HEK293 (cell line): ENCODE measurements at regions not wholly inside any gene's neighbourhood (a gene's known extent, or its start where the extent isn't known, plus 50 kb on each side); places are given as distances from the start of the nearest gene placed in this dataset.

Experiments
- CTCF ChIA-PET: fragments of 350-600 bp; formaldehyde crosslinking; extraction: SDS; loops from one replicate; lab custom pipeline; 2021; ENCODE audit warnings: antibody characterized with exemption; lab: Yijun Ruan, JAX
- POLR2A ChIA-PET: fragments of 300-600 bp; formaldehyde crosslinking; extraction: SDS; loops from one replicate; lab custom pipeline; 2020; ENCODE audit warnings: antibody characterized with exemption, inconsistent platforms; lab: Yijun Ruan, JAX
- H3K27ac ChIP-seq: fragments of 200-500 bp; sonication (Bioruptor generic); 2 replicates; pipeline ENCODE4 v1.5.1; 2014; ENCODE audit warnings: low read depth, low read length, control low read depth, inconsistent platforms; ENCODE audit errors: extremely low read depth
- H3K36me3 ChIP-seq, 2 experiments: fragments of 200-500 bp in 1 of 2; sonication (Bioruptor generic) in 1 of 2; 1 replicate in 1 of 2; 2 replicates in 1 of 2; pipeline ENCODE4 v1.5.1; 2014 to 2017; ENCODE audit warnings: inconsistent platforms in 2 of 2, low read length in 2 of 2; ENCODE audit not compliant: control insufficient read depth in 2 of 2, insufficient read depth in 1 of 2
- H3K4me1 ChIP-seq: fragments of 200-500 bp; sonication (Bioruptor generic); 2 replicates; pipeline ENCODE4 v1.5.1; 2014; ENCODE audit warnings: mild to moderate bottlenecking, low read length, inconsistent platforms; ENCODE audit not compliant: control insufficient read depth, insufficient read depth
- H3K4me3 ChIP-seq: 2 replicates; pipeline ENCODE4 v1.5.1; 2011; ENCODE audit warnings: low read depth, mild to moderate bottlenecking, control low read depth, low read length, moderate library complexity
- H3K9me3 ChIP-seq: fragments of 200-500 bp; sonication (Bioruptor generic); 2 replicates; pipeline ENCODE4 v1.5.1; 2014; ENCODE audit warnings: low read depth, low read length, inconsistent platforms; ENCODE audit not compliant: control insufficient read depth, insufficient read depth
- FEZF1 ChIP-seq: fragments of 450-650 bp; formaldehyde crosslinking; IDR thresholded peaks from 2 replicates; pipeline ENCODE4 v1.5.1; 2016; ENCODE audit warnings: missing biosample characterization, missing genetic modification characterization
- HOXA7 ChIP-seq: sonication (generic); formaldehyde crosslinking; IDR thresholded peaks from 2 replicates; pipeline ENCODE4 v1.8.1; 2022; ENCODE audit warnings: missing genetic modification reagents, borderline replicate concordance
- MEIS1 ChIP-seq: sonication (generic); formaldehyde crosslinking; IDR thresholded peaks from 2 replicates; pipeline ENCODE4 v1.8.1; 2022; ENCODE audit warnings: missing genetic modification reagents, mild to moderate bottlenecking, borderline replicate concordance
- MYNN ChIP-seq: fragments of 450-650 bp; formaldehyde crosslinking; IDR thresholded peaks from 2 replicates; pipeline ENCODE4 v1.5.1; 2016; ENCODE audit warnings: missing biosample characterization, missing genetic modification characterization, borderline replicate concordance
- RBAK ChIP-seq: fragments of 450-650 bp; formaldehyde crosslinking; IDR thresholded peaks from 2 replicates; pipeline ENCODE4 v1.5.1; 2016; ENCODE audit warnings: missing biosample characterization, missing genetic modification characterization
- SALL2 ChIP-seq: fragments of 450-650 bp; formaldehyde crosslinking; IDR thresholded peaks from 2 replicates; pipeline ENCODE4 v1.5.0; 2017; ENCODE audit warnings: missing biosample characterization, mild to moderate bottlenecking, missing genetic modification characterization, borderline replicate concordance
- SCRT2 ChIP-seq: fragments of 450-650 bp; formaldehyde crosslinking; IDR thresholded peaks from 2 replicates; pipeline ENCODE4 v1.5.1; 2016; ENCODE audit warnings: missing biosample characterization, missing genetic modification characterization
- SP7 ChIP-seq: fragments of 450-650 bp; formaldehyde crosslinking; IDR thresholded peaks from 2 replicates; pipeline ENCODE4 v1.5.1; 2016; ENCODE audit warnings: missing biosample characterization, missing genetic modification characterization
- TCF7L2 ChIP-seq: IDR thresholded peaks from 2 replicates; pipeline ENCODE4 v1.6.1; 2011; ENCODE audit warnings: low read depth, mild to moderate bottlenecking, inconsistent platforms, low read length, moderate library complexity, borderline replicate concordance
- ZFP37 ChIP-seq: fragments of 450-650 bp; formaldehyde crosslinking; IDR thresholded peaks from 2 replicates; pipeline ENCODE4 v1.5.1; 2016; ENCODE audit warnings: missing biosample characterization, missing genetic modification characterization
- ZFP69B ChIP-seq: fragments of 450-650 bp; formaldehyde crosslinking; IDR thresholded peaks from 2 replicates; pipeline ENCODE4 v1.5.1; 2016; ENCODE audit warnings: missing biosample characterization, missing genetic modification characterization
- ZNF10 ChIP-seq: fragments of 450-650 bp; formaldehyde crosslinking; IDR thresholded peaks from 2 replicates; pipeline ENCODE4 v1.5.1; 2017; ENCODE audit warnings: missing biosample characterization, missing genetic modification characterization
- ZNF114 ChIP-seq: fragments of 450-650 bp; formaldehyde crosslinking; IDR thresholded peaks from 2 replicates; pipeline ENCODE4 v1.5.0; 2017; ENCODE audit warnings: missing biosample characterization, missing genetic modification characterization
- ZNF140 ChIP-seq: fragments of 450-650 bp; formaldehyde crosslinking; IDR thresholded peaks from 2 replicates; pipeline ENCODE4 v1.5.1; 2016; ENCODE audit warnings: missing biosample characterization, missing genetic modification characterization
- ZNF394 ChIP-seq: fragments of 450-650 bp; formaldehyde crosslinking; IDR thresholded peaks from 2 replicates; pipeline ENCODE4 v1.5.1; 2016; ENCODE audit warnings: missing biosample characterization, missing genetic modification characterization, mild to moderate bottlenecking, moderate library complexity, borderline replicate concordance
- ZNF404 ChIP-seq: fragments of 450-650 bp; formaldehyde crosslinking; IDR thresholded peaks from 2 replicates; pipeline ENCODE4 v1.5.1; 2017; ENCODE audit warnings: missing biosample characterization, missing genetic modification characterization
- ZNF529 ChIP-seq: fragments of 450-650 bp; formaldehyde crosslinking; IDR thresholded peaks from 2 replicates; pipeline ENCODE4 v1.5.1; 2017; ENCODE audit warnings: missing genetic modification characterization, missing biosample characterization; ENCODE audit not compliant: insufficient replicate concordance
- ZNF530 ChIP-seq: fragments of 450-650 bp; formaldehyde crosslinking; IDR thresholded peaks from 2 replicates; pipeline ENCODE4 v1.5.1; 2016; ENCODE audit warnings: low read depth, missing biosample characterization, missing genetic modification characterization
- ZNF654 ChIP-seq: fragments of 450-650 bp; formaldehyde crosslinking; IDR thresholded peaks from 2 replicates; pipeline ENCODE4 v1.5.1; 2016; ENCODE audit warnings: low read depth, missing biosample characterization, missing genetic modification characterization
- ZNF658 ChIP-seq: fragments of 450-650 bp; formaldehyde crosslinking; IDR thresholded peaks from 2 replicates; pipeline ENCODE4; 2016; ENCODE audit warnings: missing biosample characterization, missing genetic modification characterization
- TF ChIP-seq, protein P1 (sequence below): fragments of 450-650 bp; IDR thresholded peaks from 2 replicates; pipeline ENCODE4 v1.5.1; 2018; ENCODE audit warnings: missing biosample characterization, missing genetic modification characterization
- TF ChIP-seq, protein P2 (sequence below): fragments of 450-650 bp; formaldehyde crosslinking; IDR thresholded peaks from 2 replicates; pipeline ENCODE4 v1.5.1; 2016; ENCODE audit warnings: missing biosample characterization, missing genetic modification characterization
- TF ChIP-seq, protein P3 (sequence below): fragments of 450-650 bp; formaldehyde crosslinking; IDR thresholded peaks from 2 replicates; pipeline ENCODE4 v1.5.1; 2016; ENCODE audit warnings: missing biosample characterization, missing genetic modification characterization
- TF ChIP-seq, protein P4 (sequence below): fragments of 450-650 bp; formaldehyde crosslinking; IDR thresholded peaks from 2 replicates; pipeline ENCODE4 v1.5.0; 2017; ENCODE audit warnings: missing biosample characterization, missing genetic modification characterization, borderline replicate concordance

DNA sequence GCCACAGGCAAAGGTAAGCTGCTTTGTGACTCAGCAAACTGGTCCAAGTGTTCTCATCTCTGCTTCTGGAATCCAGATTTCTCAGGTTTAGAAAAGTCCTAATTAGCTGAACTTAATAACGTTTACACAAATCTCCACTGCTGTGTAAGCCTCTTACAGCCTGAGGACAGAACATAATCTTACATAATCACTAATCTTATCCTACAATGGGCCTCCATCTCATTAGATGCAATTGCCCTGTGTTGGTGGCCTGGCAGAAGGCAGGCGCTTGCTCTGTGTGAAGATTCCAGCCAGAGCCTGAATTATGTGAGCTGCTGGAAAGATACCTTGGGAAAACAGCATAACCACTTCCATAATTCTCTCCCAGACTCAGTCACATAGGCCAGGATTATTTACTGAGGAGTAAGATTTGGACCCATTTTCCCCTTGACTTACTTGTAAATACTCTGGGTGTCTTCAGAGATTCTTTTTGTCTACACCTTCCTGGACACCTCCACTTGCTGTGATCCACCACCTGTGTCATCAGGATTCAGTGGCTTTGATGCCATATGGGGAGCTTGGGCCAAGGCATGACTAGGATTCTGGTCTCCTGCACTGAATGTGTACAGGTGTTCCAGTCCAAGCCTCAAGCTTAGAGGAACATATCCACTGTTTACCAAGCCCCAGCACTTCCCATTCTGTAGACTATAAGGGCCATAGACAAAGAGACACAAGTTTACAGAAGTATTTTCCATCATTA is 104.4 kb downstream of the C6orf118 start:
- no peaks in the 10 kb centered on the region for H3K4me1 ChIP-seq
- ChIA-PET CTCF (interaction anchor here (1.2 kb wide), 1 partner anchor 17 kb away, joined by 3 read pairs; no protein-coding TSS in a partner anchor), POLR2A (no interaction called here)
- TF ChIP-seq HOXA7 (CRISPR knock-in tag), result no peak
- H3K27ac ChIP-seq, result no peak overlapping the region
- no peaks in the 10 kb centered on the region for H3K36me3 ChIP-seq
- H3K9me3 ChIP-seq, result no peaks in the 10 kb centered on the region
- H3K4me3 ChIP-seq, result no peak overlapping the region

DNA sequence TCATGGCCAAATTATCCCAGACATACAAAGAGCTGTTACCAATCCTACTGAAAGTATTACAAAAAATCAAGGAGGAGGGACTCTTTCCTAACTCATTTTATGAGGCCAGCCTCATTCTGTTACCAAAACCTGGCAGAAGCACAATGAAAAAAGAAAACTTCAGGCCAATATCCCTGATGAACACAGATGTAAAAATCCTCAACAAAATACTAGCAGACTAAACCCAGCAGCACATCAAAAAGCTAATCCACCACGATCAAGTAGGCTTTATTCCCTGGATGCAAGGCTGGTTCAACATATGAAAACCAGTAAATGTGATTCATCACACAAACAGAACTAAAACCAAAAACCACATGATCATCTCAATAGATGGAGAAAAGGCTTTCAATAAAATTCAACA is 109.2 kb downstream of the C6orf118 start:
- no peak overlapping the region for H3K4me3 ChIP-seq
- no peaks in the 10 kb centered on the region; the same call in 1 of the 2 replicates for H3K9me3 ChIP-seq
- no peak overlapping the region for H3K27ac ChIP-seq
- POLR2A ChIA-PET, result no interaction called here
- no peaks in the 10 kb centered on the region for H3K4me1 ChIP-seq
- no peak for TF ChIP-seq MEIS1 (CRISPR knock-in tag)
- TF ChIP-seq SALL2 (tag by site-specific recombination), result no peak
- TF ChIP-seq ZNF394 (tag by site-specific recombination), result no peak
- TF ChIP-seq ZFP37 (tag by site-specific recombination), result no peak
- no peak for TF ChIP-seq SCRT2 (tag by site-specific recombination)
- TF ChIP-seq, protein P1, sequence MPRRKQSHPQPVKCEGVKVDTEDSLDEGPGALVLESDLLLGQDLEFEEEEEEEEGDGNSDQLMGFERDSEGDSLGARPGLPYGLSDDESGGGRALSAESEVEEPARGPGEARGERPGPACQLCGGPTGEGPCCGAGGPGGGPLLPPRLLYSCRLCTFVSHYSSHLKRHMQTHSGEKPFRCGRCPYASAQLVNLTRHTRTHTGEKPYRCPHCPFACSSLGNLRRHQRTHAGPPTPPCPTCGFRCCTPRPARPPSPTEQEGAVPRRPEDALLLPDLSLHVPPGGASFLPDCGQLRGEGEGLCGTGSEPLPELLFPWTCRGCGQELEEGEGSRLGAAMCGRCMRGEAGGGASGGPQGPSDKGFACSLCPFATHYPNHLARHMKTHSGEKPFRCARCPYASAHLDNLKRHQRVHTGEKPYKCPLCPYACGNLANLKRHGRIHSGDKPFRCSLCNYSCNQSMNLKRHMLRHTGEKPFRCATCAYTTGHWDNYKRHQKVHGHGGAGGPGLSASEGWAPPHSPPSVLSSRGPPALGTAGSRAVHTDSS (tag by site-specific recombination), result no peak
- TF ChIP-seq ZNF404 (tag by site-specific recombination), result no peak
- TF ChIP-seq ZFP69B (tag by site-specific recombination), result no peak
- TF ChIP-seq FEZF1, result no peak
- no peak for TF ChIP-seq ZNF10 (tag by site-specific recombination)
- TF ChIP-seq ZNF529 (tag by site-specific recombination), result no peak
- no peak for TF ChIP-seq MYNN (tag by site-specific recombination)
- no peak for TF ChIP-seq TCF7L2
- no peak for TF ChIP-seq SP7
- no peak for TF ChIP-seq ZNF140 (tag by site-specific recombination)
- no peak for TF ChIP-seq ZNF654 (tag by site-specific recombination)
- TF ChIP-seq, all 188 proteins: peak for 0
- CTCF ChIA-PET, result no interaction called here
- H3K36me3 ChIP-seq, result no peaks in the 10 kb centered on the region

DNA sequence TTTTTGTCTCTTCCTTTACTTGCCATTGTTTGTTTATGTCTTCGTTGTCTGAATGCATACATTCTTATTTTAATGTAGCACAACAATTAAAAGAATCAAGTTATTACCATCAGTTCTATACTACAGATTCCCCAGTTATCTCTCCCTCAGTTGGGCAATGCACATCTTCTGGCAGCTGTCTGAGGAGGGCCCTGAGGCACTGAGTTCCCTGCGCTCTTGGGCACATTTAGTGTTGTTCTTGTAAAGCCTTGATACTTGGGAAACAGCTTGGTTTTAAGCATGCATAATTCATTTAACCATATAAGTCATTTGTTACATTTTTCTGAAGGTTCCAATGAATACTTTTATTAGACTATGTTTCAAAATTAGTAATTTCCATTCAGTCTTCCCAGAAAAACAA is 117.9 kb downstream of the C6orf118 start:
- H3K36me3 ChIP-seq, result no peaks in the 10 kb centered on the region
- H3K27ac ChIP-seq, result no peak overlapping the region
- no peaks in the 10 kb centered on the region; the same call in 1 of the 2 replicates for H3K9me3 ChIP-seq
- H3K4me3 ChIP-seq, result no peak overlapping the region
- no peaks in the 10 kb centered on the region for H3K4me1 ChIP-seq
- CTCF ChIA-PET, result no interaction called here
- POLR2A ChIA-PET, result no interaction called here
- TF ChIP-seq, protein P2, sequence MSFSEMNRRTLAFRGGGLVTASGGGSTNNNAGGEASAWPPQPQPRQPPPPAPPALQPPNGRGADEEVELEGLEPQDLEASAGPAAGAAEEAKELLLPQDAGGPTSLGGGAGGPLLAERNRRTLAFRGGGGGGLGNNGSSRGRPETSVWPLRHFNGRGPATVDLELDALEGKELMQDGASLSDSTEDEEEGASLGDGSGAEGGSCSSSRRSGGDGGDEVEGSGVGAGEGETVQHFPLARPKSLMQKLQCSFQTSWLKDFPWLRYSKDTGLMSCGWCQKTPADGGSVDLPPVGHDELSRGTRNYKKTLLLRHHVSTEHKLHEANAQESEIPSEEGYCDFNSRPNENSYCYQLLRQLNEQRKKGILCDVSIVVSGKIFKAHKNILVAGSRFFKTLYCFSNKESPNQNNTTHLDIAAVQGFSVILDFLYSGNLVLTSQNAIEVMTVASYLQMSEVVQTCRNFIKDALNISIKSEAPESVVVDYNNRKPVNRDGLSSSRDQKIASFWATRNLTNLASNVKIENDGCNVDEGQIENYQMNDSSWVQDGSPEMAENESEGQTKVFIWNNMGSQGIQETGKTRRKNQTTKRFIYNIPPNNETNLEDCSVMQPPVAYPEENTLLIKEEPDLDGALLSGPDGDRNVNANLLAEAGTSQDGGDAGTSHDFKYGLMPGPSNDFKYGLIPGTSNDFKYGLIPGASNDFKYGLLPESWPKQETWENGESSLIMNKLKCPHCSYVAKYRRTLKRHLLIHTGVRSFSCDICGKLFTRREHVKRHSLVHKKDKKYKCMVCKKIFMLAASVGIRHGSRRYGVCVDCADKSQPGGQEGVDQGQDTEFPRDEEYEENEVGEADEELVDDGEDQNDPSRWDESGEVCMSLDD (tag by site-specific recombination), result no peak
- TF ChIP-seq, protein P3, sequence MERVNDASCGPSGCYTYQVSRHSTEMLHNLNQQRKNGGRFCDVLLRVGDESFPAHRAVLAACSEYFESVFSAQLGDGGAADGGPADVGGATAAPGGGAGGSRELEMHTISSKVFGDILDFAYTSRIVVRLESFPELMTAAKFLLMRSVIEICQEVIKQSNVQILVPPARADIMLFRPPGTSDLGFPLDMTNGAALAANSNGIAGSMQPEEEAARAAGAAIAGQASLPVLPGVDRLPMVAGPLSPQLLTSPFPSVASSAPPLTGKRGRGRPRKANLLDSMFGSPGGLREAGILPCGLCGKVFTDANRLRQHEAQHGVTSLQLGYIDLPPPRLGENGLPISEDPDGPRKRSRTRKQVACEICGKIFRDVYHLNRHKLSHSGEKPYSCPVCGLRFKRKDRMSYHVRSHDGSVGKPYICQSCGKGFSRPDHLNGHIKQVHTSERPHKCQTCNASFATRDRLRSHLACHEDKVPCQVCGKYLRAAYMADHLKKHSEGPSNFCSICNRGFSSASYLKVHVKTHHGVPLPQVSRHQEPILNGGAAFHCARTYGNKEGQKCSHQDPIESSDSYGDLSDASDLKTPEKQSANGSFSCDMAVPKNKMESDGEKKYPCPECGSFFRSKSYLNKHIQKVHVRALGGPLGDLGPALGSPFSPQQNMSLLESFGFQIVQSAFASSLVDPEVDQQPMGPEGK (tag by site-specific recombination), result no peak
- TF ChIP-seq ZNF114 (tag by site-specific recombination) (no peak), ZNF658 (tag by site-specific recombination) (no peak), RBAK (tag by site-specific recombination) (no peak), ZNF530 (no peak)
- TF ChIP-seq, protein P4, sequence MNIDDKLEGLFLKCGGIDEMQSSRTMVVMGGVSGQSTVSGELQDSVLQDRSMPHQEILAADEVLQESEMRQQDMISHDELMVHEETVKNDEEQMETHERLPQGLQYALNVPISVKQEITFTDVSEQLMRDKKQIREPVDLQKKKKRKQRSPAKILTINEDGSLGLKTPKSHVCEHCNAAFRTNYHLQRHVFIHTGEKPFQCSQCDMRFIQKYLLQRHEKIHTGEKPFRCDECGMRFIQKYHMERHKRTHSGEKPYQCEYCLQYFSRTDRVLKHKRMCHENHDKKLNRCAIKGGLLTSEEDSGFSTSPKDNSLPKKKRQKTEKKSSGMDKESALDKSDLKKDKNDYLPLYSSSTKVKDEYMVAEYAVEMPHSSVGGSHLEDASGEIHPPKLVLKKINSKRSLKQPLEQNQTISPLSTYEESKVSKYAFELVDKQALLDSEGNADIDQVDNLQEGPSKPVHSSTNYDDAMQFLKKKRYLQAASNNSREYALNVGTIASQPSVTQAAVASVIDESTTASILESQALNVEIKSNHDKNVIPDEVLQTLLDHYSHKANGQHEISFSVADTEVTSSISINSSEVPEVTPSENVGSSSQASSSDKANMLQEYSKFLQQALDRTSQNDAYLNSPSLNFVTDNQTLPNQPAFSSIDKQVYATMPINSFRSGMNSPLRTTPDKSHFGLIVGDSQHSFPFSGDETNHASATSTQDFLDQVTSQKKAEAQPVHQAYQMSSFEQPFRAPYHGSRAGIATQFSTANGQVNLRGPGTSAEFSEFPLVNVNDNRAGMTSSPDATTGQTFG (tag by site-specific recombination), result no peak
